Body of pancreas (tissue), 4 donors: ENCODE measurements at regions not wholly inside any gene's neighbourhood (a gene's known extent, or its start where the extent isn't known, plus 50 kb on each side); places are given as distances from the start of the nearest gene placed in this dataset.

Experiments
- ATAC-seq: fragments of 150-250 bp; one replicate; pipeline ENCODE4 v1.9.1; 2016
- DNase-seq, 4 donors: peaks; one replicate each; pipeline ENCODE4 v3.0.0-alpha.2; 2019
- H3K27ac ChIP-seq, 4 donors: fragments of 200-600 bp; sonication (generic); 1 replicate in 3 of 4; 2 replicates in 1 of 4; pipeline versions ENCODE4 v1.5.1 to v1.6.1; 2016 to 2019; ENCODE audit warnings: mild to moderate bottlenecking in 1 of 4, mixed read lengths in 1 of 4, moderate library complexity in 1 of 4
- H3K27me3 ChIP-seq, 2 donors: fragments of 200-600 bp; sonication (generic); one replicate each; pipeline ENCODE4 v1.6.0; 2016; ENCODE audit warnings: mild to moderate bottlenecking in 1 of 2
- H3K36me3 ChIP-seq, 2 donors: fragments of 200-600 bp; sonication (generic); replicated peaks in 1 of 2; 2 replicates each; pipeline ENCODE4 v1.5.1; 2016; ENCODE audit warnings: low read depth in 2 of 2; ENCODE audit not compliant: insufficient read depth in 1 of 2
- H3K4me1 ChIP-seq: fragments of 200-600 bp; sonication (generic); one replicate; pipeline ENCODE4 v1.6.0; 2016
- H3K4me3 ChIP-seq, 2 donors: fragments of 200-600 bp; sonication (generic); 1 replicate in 1 of 2; 2 replicates in 1 of 2; pipeline ENCODE4 v1.5.1; 2016 to 2019
- H3K9me3 ChIP-seq, 3 donors: fragments of 200-600 bp; sonication (generic); 1 replicate in 2 of 3; 2 replicates in 1 of 3; pipeline ENCODE4 v1.5.1; 2016
- POLR2A ChIP-seq, 3 donors: fragments of 450-650 bp; IDR thresholded peaks; one replicate each; pipeline ENCODE4 v1.6.1; 2016; ENCODE audit warnings: antibody characterized with exemption in 3 of 3, mild to moderate bottlenecking in 2 of 3
- WGBS, 2 donors: methylation state at CpG; one replicate each; pipeline ENCODE4 v1.1.5; 2017; 5-methylcytosine and 5-hydroxymethylcytosine counted together
- intact Hi-C: fragments of 100-400 bp; cut with DNase I; formaldehyde crosslinking; loops from one replicate; pipeline ENCODE4 v1.15.1; 2023
- TF ChIP-seq, protein P1 (sequence below), 7 experiments: fragments of 450-650 bp in 4 of 7; fragments of 200-600 bp in 3 of 7; sonication (generic) in 3 of 7; IDR thresholded peaks; one replicate each; pipeline ENCODE4 v1.5.1; 2016 to 2019; ENCODE audit warnings: antibody characterized with exemption in 7 of 7

GRCh38 chr4:54902976-54903375, 222.4 kb downstream of the KDR start:
- H3K27me3 ChIP-seq, result no peaks in the 10 kb centered on the region
- no peak overlapping the region for H3K27ac ChIP-seq
- TF ChIP-seq POLR2A (IDR thresholded peaks at IDR 0.05), result no peak
- TF ChIP-seq, protein P1, sequence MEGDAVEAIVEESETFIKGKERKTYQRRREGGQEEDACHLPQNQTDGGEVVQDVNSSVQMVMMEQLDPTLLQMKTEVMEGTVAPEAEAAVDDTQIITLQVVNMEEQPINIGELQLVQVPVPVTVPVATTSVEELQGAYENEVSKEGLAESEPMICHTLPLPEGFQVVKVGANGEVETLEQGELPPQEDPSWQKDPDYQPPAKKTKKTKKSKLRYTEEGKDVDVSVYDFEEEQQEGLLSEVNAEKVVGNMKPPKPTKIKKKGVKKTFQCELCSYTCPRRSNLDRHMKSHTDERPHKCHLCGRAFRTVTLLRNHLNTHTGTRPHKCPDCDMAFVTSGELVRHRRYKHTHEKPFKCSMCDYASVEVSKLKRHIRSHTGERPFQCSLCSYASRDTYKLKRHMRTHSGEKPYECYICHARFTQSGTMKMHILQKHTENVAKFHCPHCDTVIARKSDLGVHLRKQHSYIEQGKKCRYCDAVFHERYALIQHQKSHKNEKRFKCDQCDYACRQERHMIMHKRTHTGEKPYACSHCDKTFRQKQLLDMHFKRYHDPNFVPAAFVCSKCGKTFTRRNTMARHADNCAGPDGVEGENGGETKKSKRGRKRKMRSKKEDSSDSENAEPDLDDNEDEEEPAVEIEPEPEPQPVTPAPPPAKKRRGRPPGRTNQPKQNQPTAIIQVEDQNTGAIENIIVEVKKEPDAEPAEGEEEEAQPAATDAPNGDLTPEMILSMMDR (IDR thresholded peaks at IDR 0.05), result no peak
- H3K4me1 ChIP-seq, result no peaks in the 10 kb centered on the region
- ATAC-seq (no peak), DNase-seq (no peak)
- H3K9me3 ChIP-seq, result no peaks in the 10 kb centered on the region
- WGBS, 2 donors, result 69 to 73% methylated on average over 3 of the region's 3 CpGs
- intact Hi-C loops, result no loop called here
- H3K4me3 ChIP-seq, result no peak overlapping the region
- no peaks in the 10 kb centered on the region for H3K36me3 ChIP-seq

- ATAC-seq (no peak), DNase-seq (no peak)
- Histone ChIP-seq H3K27ac (no peak overlapping the region), H3K9me3 (no peaks in the 10 kb centered on the region), H3K4me1 (no peaks in the 10 kb centered on the region), H3K4me3 (no peak overlapping the region), H3K27me3 (no peaks in the 10 kb centered on the region), H3K36me3 (no peaks in the 10 kb centered on the region)
- intact Hi-C loops, result no loop called here
- TF ChIP-seq, protein P1 (IDR thresholded peaks at IDR 0.05), result no peak
- no peak for TF ChIP-seq POLR2A (IDR thresholded peaks at IDR 0.05)
- 14 to 16% methylated on average over 1 of the region's 1 CpG for WGBS, 2 donors
These were observed 223.1 kb downstream of the KDR start for GRCh38 chr4:54902271-54902670.

DNA sequence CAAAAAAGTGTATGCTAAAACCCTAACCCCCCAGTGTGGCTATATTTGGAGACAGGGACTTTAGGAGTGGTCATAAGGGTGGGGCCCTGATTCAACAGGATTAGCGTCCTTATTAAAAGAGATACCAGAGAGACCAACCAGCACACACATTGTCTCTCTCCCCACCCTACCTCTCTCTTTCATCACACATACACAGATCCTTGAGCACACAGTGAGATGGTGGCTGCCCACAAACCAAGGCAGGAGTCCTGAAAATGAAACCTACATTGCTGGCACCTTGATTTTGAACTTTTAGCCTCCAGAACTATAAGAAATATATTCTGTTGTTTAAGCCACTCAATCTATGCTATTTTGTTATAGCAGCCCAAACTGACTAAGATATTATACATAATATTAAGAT, 224.2 kb downstream of the KDR start:
- ATAC-seq (no peak), DNase-seq (no peak)
- TF ChIP-seq, protein P1 (IDR thresholded peaks at IDR 0.05), result no peak
- TF ChIP-seq POLR2A (IDR thresholded peaks at IDR 0.05), result no peak
- no peak overlapping the region for H3K4me3 ChIP-seq
- H3K36me3 ChIP-seq, result no peaks in the 10 kb centered on the region
- H3K4me1 ChIP-seq, result no peaks in the 10 kb centered on the region
- H3K9me3 ChIP-seq, result no peaks in the 10 kb centered on the region
- 67 to 69% methylated on average over 1 of the region's 1 CpG for WGBS, 2 donors
- intact Hi-C loops, result no loop called here
- no peak overlapping the region for H3K27ac ChIP-seq
- no peaks in the 10 kb centered on the region for H3K27me3 ChIP-seq

DNA sequence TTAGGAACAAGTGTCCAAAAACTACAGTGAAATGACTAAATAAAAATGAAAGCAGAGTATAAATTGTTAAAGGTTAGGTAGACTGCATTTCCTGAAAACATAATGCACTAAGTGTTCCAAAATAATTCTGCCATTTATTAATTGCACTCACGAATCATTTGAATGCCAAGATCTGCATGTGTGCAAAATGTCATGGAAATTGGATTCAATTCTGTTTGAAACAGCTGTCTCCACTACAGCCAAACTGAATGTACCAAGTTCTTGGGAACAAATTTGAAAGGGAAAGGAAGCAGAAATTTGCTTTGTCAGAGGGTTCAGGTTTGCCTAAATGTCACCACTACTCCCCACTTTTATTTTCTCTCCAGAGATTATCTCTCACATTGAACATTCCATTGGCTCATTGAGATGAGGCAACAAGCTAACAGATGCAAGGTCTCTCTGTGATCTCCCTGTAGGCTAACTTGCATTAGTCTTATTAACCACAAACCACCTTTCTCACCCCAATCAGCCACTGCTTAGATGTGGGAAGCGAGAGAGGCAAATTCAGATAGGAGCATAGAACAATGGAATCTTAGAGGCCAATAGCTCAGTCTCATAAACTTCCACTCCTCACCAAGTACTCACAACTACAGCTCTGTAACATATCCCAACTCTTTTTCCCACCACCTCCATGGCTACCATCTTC, 226.6 kb downstream of the KDR start:
- Histone ChIP-seq H3K27ac (no peak overlapping the region), H3K9me3 (no peaks in the 10 kb centered on the region), H3K4me3 (no peak overlapping the region), H3K36me3 (no peaks in the 10 kb centered on the region), H3K4me1 (no peaks in the 10 kb centered on the region), H3K27me3 (no peaks in the 10 kb centered on the region)
- intact Hi-C loops, result no loop called here
- TF ChIP-seq, protein P1 (IDR thresholded peaks at IDR 0.05), result no peak
- no peak for TF ChIP-seq POLR2A (IDR thresholded peaks at IDR 0.05)
- ATAC-seq (no peak), DNase-seq (no peak)
- 34 to 52% methylated on average over 2 of the region's 2 CpGs for WGBS, 2 donors

DNA sequence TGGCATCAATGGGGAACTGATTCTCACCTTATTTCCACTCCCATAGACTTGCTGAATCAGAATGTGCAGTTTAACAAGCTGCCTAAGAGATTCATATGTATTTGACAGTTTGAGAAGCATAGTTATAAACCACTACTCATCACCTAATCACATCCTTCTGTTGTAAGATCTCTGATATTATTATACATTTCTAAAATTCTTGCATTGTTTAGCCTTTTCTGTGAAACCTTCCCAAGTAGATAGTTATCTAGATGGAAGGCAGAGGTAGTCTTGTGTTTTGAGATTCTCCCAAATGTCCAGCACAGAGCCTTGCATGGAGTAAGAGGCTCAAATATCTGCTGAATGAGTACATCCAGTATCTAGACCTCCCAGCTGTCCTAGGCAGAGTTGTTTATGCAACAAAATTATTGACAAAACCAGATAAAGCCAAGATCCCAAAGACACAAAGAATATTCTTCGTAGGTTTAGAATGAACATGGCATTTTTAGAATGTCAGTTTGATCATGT, 227.3 kb downstream of the KDR start:
- Histone ChIP-seq H3K36me3 (no peaks in the 10 kb centered on the region), H3K27me3 (no peaks in the 10 kb centered on the region), H3K9me3 (no peaks in the 10 kb centered on the region), H3K4me1 (no peaks in the 10 kb centered on the region), H3K4me3 (no peak overlapping the region), H3K27ac (no peak overlapping the region)
- ATAC-seq, result no peak
- intact Hi-C loops, result no loop called here
- no peak for DNase-seq
- WGBS, 2 donors, result 39 to 50% methylated on average over 1 of the region's 1 CpG
- TF ChIP-seq, protein P1 (IDR thresholded peaks at IDR 0.05), result no peak
- TF ChIP-seq POLR2A (IDR thresholded peaks at IDR 0.05), result no peak
